GM21423 (cell line): ENCODE measurements at regions not wholly inside any gene's neighbourhood (a gene's known extent, or its start where the extent isn't known, plus 50 kb on each side); places are given as distances from the start of the nearest gene placed in this dataset.
"Not testable (repeated sequence)": the region's sequence is repeated elsewhere in the genome, so short reads cannot be mapped to it uniquely, and the experiment has no call there.

Source experiments
- ATAC-seq: cut with Tn5 transposase; IDR thresholded peaks from one replicate; pipeline ENCODE4 v1.9.1; 2021; ENCODE audit warnings: mild to moderate bottlenecking, moderate library complexity; ENCODE audit not compliant: unreplicated experiment

DNA sequence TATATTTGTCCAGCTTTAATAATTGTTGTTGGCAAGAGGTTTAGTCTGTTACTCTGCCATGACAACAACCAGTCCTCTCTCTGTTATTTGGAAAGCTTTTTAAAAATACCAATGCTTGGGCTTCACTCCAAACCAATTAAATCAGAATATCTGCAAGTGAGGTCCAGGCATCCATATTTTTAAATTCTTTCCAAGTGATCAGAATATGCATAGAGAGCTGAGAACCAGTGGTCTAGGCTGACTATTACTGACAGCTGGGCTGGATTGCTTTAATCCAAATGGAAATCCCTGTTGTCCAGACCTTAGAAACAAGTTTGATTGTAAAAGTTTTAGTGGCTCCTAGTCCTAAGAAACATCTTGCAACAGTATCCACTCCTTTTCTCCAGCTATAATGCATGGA is 1059.7 kb upstream of the ACVR2A start:
- no peak for ATAC-seq

DNA sequence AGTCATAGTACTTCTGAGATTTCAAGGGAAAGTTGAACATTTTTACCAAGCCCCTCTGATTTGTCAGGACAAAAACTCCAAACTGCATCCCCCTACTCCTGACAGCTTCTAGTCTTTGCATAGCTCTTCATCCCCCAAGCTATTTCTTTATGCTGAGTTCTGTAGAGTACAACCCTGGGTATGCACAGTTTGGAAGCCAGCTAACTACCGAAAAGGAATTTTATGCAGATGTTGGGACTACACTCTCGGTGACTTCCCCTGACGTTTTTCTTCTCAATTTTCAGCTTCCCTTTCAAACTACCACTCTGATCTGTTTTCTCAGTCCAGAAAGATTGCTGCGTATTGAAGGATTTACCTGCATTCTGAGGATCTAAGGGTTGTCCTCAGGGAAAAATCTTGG is 1060.2 kb upstream of the ACVR2A start:
- ATAC-seq, result no peak

DNA sequence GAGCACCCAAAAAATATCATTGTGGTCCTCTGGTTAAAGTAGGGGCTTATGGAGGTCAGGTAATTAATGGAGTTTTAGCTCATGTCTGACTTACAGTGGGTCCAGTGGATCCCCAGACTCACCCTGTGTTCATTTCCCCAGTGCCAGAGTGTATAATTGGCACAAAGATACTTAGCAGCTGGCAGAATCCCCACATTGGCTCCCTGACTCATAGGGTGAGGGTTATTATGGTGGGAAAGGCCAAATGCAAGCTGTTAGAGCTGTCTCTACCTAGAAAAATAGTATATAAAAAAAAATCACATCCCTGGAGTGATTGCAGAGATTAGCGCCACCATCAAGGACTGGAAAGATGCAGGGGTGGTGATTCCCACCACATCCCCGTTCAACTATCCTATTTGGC is 1067.6 kb upstream of the ACVR2A start:
- no peak for ATAC-seq

DNA sequence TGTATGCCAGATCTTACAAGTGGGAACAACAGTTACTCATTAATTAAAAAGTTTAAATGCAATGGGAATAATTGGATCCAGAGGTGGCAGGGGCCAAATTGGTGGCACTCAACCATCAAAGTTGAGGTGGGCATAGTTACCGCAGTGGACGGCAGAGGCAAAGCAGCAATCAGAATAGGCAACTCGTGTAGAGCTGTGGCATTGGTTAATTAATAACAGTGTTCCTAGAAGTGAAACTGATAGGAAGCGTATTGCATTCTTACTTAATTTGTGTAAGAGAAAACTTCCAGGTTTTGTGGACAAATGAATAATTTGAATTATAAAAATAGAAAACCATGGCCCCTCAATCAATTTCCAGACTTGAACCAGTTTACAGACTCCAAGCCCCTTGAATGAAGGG is 1068.2 kb upstream of the ACVR2A start:
- no peak for ATAC-seq

DNA sequence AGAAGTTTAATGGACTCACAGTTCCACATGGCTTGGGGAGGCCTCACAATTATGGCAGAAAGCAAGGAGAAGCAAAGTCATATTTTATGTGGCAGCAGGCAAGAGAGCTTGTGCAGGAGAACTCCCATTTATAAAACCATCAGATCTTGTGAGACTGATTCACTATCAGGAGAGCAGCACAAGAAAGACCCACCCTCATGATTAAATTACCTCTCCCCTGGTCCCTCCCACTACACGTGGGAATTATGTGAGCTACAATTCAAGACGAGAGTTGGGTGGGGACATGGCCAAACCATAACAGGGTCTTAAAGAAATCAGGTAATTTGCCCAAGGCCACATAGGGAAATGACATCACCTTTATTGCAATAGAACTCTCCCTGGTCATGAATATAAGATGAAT is 1073.3 kb upstream of the ACVR2A start:
- ATAC-seq, result no peak

DNA sequence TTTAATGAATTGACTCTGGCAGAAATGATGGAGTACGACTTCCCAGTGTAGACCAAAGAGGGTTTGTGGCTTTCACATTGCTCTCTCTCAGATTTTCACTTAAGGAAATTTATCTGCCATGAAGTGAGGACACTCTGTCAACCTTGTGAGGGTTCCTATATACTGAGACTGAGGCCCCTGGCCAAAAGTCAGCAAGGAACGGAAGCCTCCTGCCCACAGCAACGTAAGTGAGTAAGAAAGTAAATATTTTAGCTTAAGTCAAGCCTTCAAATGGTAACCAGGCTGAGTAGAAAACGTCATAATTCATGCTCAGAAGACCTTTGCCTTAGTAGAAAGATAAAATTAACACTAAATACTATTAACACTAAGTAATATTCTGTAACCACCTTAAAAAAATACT is 1080.5 kb upstream of the ACVR2A start:
- ATAC-seq, result no peak

DNA sequence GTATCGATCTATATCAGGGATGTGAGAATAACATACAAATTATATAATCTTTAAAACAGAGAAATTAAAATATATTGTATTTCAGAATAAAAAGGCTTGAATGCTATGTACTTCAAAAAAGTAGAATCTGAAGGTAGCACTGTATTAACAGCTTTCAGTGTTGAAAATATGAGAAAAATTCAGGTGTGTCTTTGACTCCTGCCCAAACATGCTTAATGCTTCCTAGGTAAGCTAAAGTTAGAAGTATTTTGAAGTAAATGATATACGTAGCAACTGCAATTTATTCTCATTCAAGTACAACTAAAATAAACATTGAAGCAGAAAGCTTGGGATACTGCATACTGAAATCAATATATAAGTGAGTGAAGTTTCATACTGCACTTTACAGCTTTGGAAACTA is 1082.0 kb upstream of the ACVR2A start:
- no peak for ATAC-seq

DNA sequence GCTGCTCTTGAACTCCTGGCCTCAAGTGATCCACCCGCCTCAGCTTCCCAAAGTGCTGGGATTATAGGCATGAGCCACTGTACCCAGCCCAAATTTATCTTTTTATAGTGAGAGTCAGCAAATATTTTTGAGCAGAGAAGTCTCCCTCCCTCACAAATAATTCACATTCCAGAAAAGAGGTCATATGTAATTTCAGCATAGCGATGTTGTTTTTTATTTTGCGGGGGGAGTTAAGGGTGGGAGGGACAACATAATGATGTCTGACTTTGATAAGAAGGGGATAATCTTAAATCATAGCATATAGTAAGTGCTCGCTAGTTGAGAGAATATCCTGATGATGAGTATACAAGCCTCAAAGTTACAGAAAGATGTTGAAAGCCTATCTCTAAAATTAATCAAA is 1090.2 kb upstream of the ACVR2A start:
- no peak for ATAC-seq

DNA sequence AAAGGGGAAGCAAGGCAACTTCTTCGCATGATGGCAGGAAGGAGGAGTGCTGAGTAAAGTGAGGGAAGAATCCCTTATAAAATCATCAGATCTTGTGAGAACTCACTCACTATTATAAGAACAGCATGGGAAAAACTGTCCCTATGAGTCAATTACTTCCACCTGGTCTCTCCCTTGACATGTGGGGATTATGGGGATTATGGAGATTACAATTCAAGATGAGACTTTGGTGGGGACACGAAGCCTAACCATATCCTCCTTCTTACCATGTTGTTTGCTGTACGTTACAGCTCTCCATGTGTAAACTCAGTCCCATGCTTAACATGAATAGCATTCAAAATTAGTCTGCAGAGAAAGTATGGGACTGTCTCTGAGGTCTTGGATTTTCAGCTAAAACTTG is 1096.8 kb upstream of the ACVR2A start:
- no peak for ATAC-seq

DNA sequence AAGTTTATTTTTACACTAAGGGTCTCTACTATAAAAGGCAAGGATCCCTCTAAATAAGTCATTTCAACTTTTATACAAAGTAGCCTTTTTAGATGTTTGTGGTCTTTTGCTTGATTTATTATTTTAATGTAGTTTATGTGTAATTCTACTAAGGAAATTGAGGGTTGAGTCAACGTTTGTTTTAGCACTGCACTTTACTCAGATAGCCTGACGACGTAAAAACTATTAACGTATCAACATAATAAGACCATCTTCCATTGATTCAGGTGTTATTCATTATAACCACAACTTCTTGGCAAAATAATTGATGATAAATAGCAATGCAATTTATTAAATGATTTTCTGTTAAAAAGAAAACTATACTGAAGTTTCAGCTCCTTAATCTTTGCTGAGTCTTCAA is 1103.6 kb upstream of the ACVR2A start:
- no peak for ATAC-seq

DNA sequence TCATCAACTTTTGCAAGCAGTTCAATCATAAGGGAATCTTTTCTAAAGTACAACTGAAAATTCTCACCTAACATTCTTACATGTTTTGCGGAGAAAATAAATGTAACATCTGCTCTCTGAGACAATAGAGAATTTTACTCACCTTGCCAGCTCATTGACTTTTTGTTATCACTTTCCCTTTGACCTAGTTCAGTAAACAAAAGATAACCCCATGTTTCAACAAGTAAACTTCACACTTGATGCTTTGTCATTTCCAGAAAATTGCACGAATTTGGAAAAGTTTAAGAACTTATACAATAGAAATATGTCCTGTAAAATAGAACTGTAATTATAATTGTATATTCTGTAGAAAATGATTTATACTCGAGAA is 1110.0 kb upstream of the ACVR2A start:
- no peak for ATAC-seq

DNA sequence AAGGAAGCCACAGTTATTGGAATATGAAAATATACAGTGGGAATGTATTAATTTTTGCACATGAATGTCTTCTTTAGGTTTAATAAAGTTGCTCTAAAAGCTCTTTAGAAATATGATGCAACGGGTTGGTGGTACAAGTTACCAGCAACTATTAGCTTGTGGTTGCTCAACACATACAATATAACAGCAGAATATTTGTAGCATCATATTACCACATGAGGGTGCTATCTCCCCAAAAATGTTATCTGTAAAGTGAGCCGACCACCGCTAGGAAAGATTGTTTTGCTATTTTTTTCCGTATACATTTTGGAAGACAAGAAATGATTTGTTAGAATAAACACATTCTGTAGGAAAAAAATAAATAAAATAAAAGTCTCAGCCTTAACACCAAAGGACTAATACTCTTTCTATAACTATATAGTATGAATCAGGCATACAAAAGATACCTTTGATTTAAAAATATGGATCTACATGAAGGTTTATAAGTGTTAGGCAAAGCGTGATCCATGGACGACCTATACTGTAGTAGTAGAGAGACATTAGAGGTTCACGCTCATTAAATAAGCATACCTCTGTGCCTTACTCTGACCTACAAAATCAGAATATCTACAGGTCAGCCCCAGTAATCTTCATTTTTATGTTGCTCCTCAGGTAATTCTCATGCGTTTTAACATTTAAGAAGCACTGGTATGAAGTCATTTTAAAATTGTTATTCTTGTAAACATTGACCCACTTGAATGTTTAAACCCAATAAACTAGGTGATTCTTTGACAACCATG is 1110.6 kb upstream of the ACVR2A start:
- ATAC-seq, result peak; percentile 64

DNA sequence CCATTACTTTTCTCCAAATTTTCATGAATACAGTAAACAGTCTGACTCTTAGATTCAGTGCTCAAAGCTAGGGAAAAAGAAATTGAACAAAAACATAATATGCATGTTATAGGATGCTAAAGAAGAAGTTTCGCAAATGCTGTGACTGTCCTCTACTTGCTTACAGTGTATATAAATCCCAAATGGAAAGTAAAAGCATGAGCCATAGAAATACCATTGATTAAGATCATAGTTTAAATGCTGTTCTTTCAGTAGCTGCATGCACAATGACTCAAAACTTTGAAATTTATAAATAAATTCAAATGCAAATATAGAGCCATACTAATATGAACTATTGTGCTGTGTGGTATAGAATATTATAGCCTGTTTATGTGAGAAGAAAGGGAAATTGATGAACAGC is 1113.9 kb upstream of the ACVR2A start:
- ATAC-seq, result no peak

DNA sequence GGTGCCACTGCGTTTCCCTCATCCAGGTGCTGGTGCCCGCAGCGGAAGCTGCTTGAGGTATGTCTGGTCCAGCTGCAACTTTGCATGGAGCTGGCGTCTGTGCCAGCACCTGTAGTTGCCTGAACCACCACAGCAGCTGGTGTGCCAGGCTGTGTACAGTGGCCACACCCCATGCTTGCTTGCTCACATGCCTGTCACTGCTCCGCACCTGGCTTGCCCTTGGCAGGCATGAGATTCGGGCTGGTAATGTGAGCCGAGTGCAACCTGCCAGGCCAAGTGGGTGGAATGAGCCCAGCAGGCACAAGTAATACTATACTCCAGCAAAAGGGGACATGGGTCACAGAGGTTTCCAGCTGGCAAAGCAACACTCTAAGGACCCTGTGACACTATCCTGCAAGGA is 1123.3 kb upstream of the ACVR2A start:
- ATAC-seq, result no peak

DNA sequence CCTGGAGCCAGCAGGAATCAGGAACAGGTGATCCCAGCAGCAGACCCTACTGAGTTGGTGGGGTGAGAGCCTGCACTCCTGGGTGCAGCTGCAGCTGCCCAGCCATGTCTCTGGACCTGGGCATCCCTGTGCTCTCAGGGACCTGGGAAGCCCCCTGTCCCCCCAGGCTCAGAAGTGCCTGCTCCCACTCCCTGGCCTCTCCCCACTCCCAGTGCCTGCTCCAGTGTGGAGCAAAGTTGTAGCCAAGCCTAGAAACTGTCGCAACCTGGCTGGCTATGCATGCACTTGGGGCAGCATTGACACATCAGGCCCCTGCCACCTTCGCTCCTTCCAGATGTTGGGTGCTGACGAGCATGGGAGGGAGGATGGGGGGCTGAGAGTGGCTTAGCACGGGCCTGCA is 1124.7 kb upstream of the ACVR2A start:
- ATAC-seq, result no peak

DNA sequence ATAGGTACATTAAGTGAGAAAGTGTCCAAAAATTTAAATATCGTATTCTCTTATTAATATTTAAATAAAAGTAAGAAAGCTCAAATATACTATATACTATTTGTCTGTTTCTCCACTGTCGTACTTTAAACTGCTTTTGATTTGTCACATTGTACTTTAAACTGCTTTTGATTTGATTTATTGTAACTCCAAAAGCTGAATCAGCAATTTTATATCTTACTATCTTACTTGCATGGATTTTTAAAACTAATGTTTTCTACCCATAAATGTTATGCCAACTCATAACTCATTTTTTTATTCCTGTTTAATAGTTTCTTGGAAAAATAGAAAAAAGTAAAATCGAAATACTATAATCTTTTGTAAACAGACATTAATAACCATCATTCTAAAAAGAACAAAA is 1128.2 kb upstream of the ACVR2A start:
- ATAC-seq, result no peak

DNA sequence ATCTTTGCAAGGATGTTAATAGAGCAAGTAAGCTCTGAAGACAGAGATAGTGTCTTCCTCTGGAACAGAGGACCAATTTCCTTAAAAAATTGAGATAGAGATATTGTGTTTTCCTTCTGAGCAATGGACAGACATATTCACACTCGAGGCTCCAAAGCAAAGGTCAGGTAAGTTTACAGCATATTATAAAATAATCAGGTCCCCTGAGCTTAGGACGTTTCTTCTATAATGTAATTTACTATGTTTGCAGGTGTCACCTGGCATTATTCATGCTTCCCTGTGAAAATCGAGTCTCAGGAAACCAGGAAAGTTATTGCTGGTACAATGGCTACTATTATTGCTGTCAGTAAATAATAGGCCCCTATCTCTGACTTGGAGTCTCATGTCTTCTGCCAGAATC is 1135.8 kb upstream of the ACVR2A start:
- no peak for ATAC-seq

DNA sequence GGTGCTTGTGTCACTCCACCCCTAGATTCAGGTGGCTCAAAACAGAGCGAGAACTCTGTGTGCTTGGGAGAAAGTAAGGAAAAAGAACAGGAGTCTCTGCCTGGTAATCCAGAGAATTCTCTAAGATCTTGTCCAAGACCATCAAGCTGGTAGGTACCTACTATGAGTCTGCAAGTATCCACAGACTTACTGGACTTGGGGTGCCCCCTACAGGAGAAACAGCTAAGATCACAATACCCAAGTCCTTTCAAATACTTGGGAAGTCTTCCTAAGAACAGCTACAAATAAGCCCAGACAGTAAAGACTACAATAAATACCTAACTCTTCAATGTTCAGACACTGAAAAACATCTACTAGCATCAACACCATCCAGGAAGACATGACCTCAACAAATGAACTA is 1143.6 kb upstream of the ACVR2A start:
- no peak for ATAC-seq

DNA sequence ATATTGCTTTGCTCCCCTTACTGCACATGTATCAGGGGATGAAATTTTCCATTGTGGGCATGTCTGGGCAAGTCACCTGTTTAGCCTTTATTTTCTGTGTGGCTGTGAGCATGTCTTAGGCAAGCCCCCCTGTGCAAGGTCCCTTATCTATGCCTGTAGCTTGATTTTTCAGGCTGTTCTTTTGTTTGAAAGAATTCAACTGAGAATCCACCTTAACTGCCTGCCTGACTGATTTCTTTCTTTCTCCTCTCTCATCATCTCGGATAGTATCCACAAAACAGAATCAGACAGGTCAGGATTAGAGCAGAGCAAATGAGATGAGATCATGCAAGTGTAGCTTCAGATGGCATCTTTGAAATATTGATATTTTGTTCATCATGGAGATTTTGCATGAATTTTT is 1147.5 kb upstream of the ACVR2A start:
- ATAC-seq, result no peak

DNA sequence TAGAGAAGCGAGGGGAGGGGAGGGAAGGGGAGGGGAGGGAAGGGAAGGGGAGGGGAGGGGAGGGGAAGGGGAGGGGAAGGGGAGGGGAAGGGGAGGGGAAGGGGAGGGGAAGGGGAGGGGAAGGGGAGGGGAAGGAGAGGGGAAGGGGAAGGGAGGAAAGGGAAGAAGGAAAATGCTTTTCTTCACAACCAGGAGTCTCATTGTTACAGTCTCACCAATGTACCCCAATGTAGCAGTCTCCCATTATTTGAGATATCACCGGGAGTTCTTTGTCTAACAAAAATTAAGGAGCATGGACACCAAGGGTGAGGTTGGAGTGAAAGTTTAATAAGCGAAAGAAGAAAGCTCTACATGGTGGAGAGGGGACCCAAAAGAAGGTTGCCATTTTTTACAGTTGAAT is 1148.0 kb upstream of the ACVR2A start:
- not testable (repeated sequence) for ATAC-seq

DNA sequence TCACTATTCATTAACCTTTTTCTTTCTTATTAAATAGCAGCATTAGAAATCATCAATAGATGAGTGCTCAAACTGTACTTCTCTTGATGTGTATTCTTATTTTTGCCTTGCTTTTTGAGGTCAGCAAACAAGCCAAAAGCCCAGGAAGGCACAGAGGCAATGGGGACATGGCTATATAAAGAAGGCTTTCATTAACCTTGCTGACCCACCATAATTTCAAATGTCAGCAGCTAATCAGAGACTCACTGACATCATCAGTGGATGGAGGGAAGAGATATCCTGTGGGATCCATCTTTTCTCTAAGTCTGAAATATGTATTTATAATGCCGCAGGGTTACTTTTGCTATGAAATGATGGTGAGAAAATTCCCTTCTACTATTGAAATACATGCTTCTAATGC is 1162.8 kb upstream of the ACVR2A start:
- ATAC-seq, result no peak

DNA sequence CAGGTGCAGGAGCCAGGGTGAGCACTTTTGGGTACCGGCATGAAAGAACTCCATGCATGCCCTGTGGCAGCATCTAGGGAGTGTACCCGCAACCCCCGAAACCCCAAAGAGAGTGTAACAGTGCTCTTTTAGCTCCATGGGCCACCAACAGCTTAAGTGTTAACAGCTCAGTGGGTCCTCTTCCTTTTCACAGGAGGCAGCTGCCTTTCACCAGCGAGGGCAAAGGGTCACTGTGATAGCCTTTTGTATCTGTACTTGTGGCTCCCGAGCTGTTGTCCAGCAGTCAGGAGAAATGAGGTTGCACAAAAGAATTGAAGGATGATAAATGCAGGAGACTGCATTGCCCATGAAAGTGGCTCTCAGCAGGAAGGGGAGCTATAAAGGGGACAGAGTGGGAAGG is 1166.3 kb upstream of the ACVR2A start:
- no peak for ATAC-seq

DNA sequence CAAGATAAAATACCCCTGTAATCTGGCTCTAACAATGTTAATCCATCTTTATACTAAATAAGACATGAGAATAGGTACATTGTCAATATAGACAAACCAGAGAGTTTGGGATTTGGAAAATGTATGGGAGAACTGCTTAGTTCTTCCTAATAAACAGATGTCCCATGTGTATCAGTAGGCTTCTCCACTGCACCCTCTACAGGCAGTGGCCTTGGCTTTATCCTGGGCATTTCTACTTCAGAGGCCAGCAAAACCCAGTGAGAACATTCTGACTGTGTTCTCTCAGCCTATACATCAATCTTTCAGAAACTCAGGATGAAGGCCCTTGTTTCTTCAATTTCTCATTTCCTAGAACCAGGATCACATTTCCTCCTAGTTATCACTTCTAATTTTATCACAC is 1167.5 kb upstream of the ACVR2A start:
- ATAC-seq, result no peak
